K562 (cell line): ENCODE measurements at regions not wholly inside any gene's neighbourhood (a gene's known extent, or its start where the extent isn't known, plus 50 kb on each side); places are given as distances from the start of the nearest gene placed in this dataset.

Source experiments
- BHLHE40 ChIP-seq: IDR thresholded peaks from 2 replicates; pipeline ENCODE4 v1.6.1; 2011; ENCODE audit warnings: low read length, improper control_type of control experiment
- CHD7 ChIP-seq: fragments of 200-600 bp; sonication (generic); IDR thresholded peaks from one replicate; pipeline ENCODE4 v1.6.1; 2012; ENCODE audit warnings: mild to moderate bottlenecking, low read depth, low read length, inconsistent platforms
- CREM ChIP-seq: IDR thresholded peaks from 2 replicates; pipeline ENCODE4 v1.6.1; 2014; ENCODE audit warnings: antibody characterized with exemption, low read depth
- KDM4B ChIP-seq, 2 experiments: fragments of 450-650 bp in 1 of 2; sonication (generic) in 1 of 2; IDR thresholded peaks; 2 replicates each; pipeline ENCODE4 v1.6.1; 2016 to 2017; ENCODE audit warnings: borderline replicate concordance in 2 of 2, antibody characterized with exemption in 1 of 2, low read depth in 1 of 2, mild to moderate bottlenecking in 1 of 2
- KLF13 ChIP-seq: fragments of 450-650 bp; IDR thresholded peaks from 2 replicates; pipeline ENCODE4 v1.6.1; 2016; ENCODE audit warnings: missing genetic modification characterization, low read depth, mild to moderate bottlenecking, missing compliant biosample characterization, moderate library complexity, borderline replicate concordance
- MAZ ChIP-seq, 2 experiments: fragments of 450-650 bp in 1 of 2; sonication (generic) in 1 of 2; formaldehyde crosslinking; IDR thresholded peaks in 1 of 2; conservative IDR thresholded peaks in 1 of 2; 2 replicates each; pipeline versions ENCODE4 v1.4.0 to v1.5.0; 2020; ENCODE audit warnings: mild to moderate bottlenecking in 1 of 2, missing genetic modification reagents in 1 of 2
- NEUROD1 ChIP-seq: fragments of 150-350 bp; IDR thresholded peaks from 2 replicates; pipeline ENCODE4 v1.6.1; 2014; ENCODE audit warnings: borderline replicate concordance, low read length, low read depth; ENCODE audit not compliant: partially characterized antibody
- SRF ChIP-seq, 2 experiments: fragments of 250-450, 450-650 bp in 1 of 2; sonication (Bioruptor Pico) in 1 of 2; sonication (generic) in 1 of 2; formaldehyde crosslinking; IDR thresholded peaks; 2 replicates each; pipeline versions ENCODE4 v1.5.0 to v1.5.1; 2020 to 2022; ENCODE audit warnings: mild to moderate bottlenecking in 1 of 2, missing genetic modification reagents in 1 of 2
- TBL1XR1 ChIP-seq, 2 experiments: IDR thresholded peaks; 2 replicates each; pipeline ENCODE4 v1.6.1; 2012; ENCODE audit warnings: improper control_type of control experiment in 2 of 2, low read length in 2 of 2, mild to moderate bottlenecking in 1 of 2
- TRIM25 ChIP-seq: fragments of 450-650 bp; IDR thresholded peaks from 2 replicates; pipeline ENCODE4 v1.7.0; 2016; ENCODE audit warnings: borderline replicate concordance
- YY1 ChIP-seq, 3 experiments: IDR thresholded peaks; 2 replicates each; pipeline ENCODE4 v1.6.1; 2011; ENCODE audit warnings: low read length in 2 of 3, mild to moderate bottlenecking in 2 of 3, moderate library complexity in 2 of 3, borderline replicate concordance in 1 of 3, control low read depth in 1 of 3, low read depth in 1 of 3; ENCODE audit not compliant: insufficient read depth in 3 of 3, insufficient replicate concordance in 2 of 3, control insufficient read depth in 1 of 3, insufficient read length in 1 of 3; ENCODE audit errors: extremely low read depth in 1 of 3
- ZNF212 ChIP-seq: fragments of 450-650 bp; formaldehyde crosslinking; IDR thresholded peaks from 2 replicates; pipeline ENCODE4 v1.4.0; 2020; ENCODE audit warnings: mild to moderate bottlenecking
- ZNF311 ChIP-seq: fragments of 250-450 bp; sonication (Bioruptor Pico); IDR thresholded peaks from 2 replicates; pipeline ENCODE4 v1.4.0; 2020; ENCODE audit warnings: mild to moderate bottlenecking, moderate library complexity

GRCh38 chr2:562391-563364 lies 114.5 kb downstream of the TMEM18 start:
- TF ChIP-seq TRIM25 (no peak), BHLHE40 (no peak), CHD7 (no peak), CREM (no peak), KDM4B (IDR thresholded peaks at IDR 0.05; ENCODE audit: borderline replicate concordance in 2 of 2, low read depth in 1 of 2) (no peak), YY1 (IDR thresholded peaks at IDR 0.05; ENCODE audit: borderline replicate concordance in 1 of 3, control insufficient read depth in 1 of 3, extremely low read depth in 1 of 3, insufficient read depth in 3 of 3, insufficient read length in 1 of 3, insufficient replicate concordance in 2 of 3, low read depth in 1 of 3, low read length in 2 of 3) (no peak), TBL1XR1 (IDR thresholded peaks at IDR 0.05; ENCODE audit: low read length in 2 of 2) (no peak), ZNF311 (CRISPR knock-in tag) (no peak), KLF13 (no peak), NEUROD1 (no peak), ZNF212 (CRISPR knock-in tag) (no peak), MAZ (CRISPR knock-in tag; conservative IDR thresholded peaks at IDR 0.05 in 1 of 2, IDR thresholded peaks at IDR 0.05 in 1 of 2) (no peak), SRF (CRISPR knock-in tag; IDR thresholded peaks at IDR 0.05) (no peak)
